ENCODE measurements at regions not wholly inside any gene's neighbourhood (a gene's known extent, or its start where the extent isn't known, plus 50 kb on each side); places are given as distances from the start of the nearest gene placed in this dataset.
"Not testable (repeated sequence)": the region's sequence is repeated elsewhere in the genome, so short reads cannot be mapped to it uniquely, and the experiment has no call there.

DNA sequence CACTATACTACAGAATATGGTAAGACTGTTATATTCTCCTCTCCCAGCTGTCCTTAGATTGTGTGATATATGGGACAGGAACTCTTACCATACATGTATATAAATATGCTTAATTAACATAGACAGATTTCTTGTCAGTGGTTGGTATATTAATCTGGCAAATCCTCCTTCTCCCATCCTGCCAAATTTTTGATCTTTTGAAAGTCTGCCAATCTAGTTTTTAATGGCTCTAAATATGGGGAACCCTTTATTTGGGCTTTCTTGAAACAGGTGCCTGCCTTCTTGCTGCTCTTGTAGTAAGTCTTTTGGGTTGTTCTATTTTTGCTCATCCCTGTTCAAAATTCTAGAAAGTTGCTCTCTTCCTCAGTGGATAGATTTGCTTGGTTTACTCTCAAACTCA is 63.5 kb downstream of the SPATA31D1 start:
- no peak for ATAC-seq
- Mint-ChIP-seq H3K36me3 (ENCODE audit: low read depth) (no peaks in the 10 kb centered on the region), H3K9me3 (ENCODE audit: insufficient read depth) (peaks cover 4% of the 10 kb centered on the region), H3K4me1 (ENCODE audit: low read depth) (no peaks in the 10 kb centered on the region), H3K27ac (no peak overlapping the region), H3K4me3 (no peak overlapping the region), H3K27me3 (ENCODE audit: low read depth) (no peaks in the 10 kb centered on the region)
- ChIA-PET POLR2A (no interaction called here), CTCF (no interaction called here)
- DNase-seq, result no peak

- H3K36me3 Mint-ChIP-seq (ENCODE audit: low read depth), result no peaks in the 10 kb centered on the region
Measured at GRCh38 chr9:82054264-82055015, 65.9 kb downstream of the SPATA31D1 start.

DNA sequence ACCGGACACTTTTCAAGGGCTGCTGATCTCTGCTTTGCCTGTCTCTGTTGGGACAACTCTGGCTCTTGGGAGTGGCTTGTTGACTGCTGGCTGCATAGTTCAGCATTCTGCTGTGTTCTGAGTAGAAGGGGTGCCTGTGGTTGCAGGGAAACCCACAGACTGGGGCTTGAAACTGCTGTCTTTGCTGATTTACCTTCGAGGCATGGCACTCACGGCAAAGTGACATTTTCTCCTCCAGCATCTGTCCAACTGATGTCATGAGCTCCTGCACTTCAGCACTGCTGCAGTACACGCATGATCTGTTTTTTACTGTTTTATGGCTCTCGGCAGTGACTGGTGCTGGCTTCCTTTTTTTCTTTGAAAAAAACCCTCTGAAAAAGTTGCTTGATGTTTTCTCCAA is 69.2 kb downstream of the SPATA31D1 start:
- ATAC-seq (no peak), DNase-seq (no peak)
- peaks cover 4% of the 10 kb centered on the region for H3K9me3 Mint-ChIP-seq (ENCODE audit: insufficient read depth)
- ChIA-PET CTCF (no interaction called here), POLR2A (no interaction called here)
- no peaks in the 10 kb centered on the region for H3K27me3 Mint-ChIP-seq (ENCODE audit: low read depth)
- H3K4me1 Mint-ChIP-seq (ENCODE audit: low read depth), result no peaks in the 10 kb centered on the region
- H3K36me3 Mint-ChIP-seq (ENCODE audit: low read depth), result no peaks in the 10 kb centered on the region
- no peak overlapping the region for H3K4me3 Mint-ChIP-seq
- no peak overlapping the region for H3K27ac Mint-ChIP-seq

More at GRCh38 chr9:82054264-82055015, 65.9 kb downstream of the SPATA31D1 start:
- Mint-ChIP-seq H3K27ac (no peak overlapping the region), H3K9me3 (ENCODE audit: insufficient read depth) (peaks cover 4% of the 10 kb centered on the region), H3K4me3 (no peak overlapping the region), H3K27me3 (ENCODE audit: low read depth) (no peaks in the 10 kb centered on the region), H3K4me1 (ENCODE audit: low read depth) (no peaks in the 10 kb centered on the region)
- DNase-seq (no peak), ATAC-seq (no peak)
- ChIA-PET POLR2A (no interaction called here), CTCF (no interaction called here)

GRCh38 chr9:82061801-82062200 is 73.2 kb downstream of the SPATA31D1 start:
- H3K4me1 Mint-ChIP-seq (ENCODE audit: low read depth); H3K36me3 Mint-ChIP-seq (ENCODE audit: low read depth); DNase-seq; POLR2A ChIA-PET; CTCF ChIA-PET; H3K27me3 Mint-ChIP-seq (ENCODE audit: low read depth); H3K4me3 Mint-ChIP-seq; ATAC-seq; H3K9me3 Mint-ChIP-seq (ENCODE audit: insufficient read depth); H3K27ac Mint-ChIP-seq: not testable (repeated sequence)

DNA sequence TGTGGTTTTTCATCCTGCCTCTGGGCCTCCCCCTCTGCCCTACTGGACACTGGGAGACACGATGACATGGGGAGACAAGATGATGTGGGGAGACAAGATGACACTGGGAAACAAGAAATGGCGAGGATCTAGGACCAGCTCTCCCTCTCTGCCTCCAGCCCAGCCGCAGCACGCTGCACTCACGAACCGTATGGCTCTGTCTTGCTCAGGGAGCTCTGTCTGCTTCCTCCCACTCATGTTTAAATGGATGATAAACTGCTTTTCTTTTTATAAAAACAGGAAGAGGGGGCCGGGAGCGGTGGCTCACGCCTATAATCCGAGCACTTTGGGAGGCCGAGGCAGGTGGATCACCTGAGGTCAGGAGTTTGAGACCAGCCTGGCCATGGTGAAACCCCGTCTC is 73.7 kb downstream of the SPATA31D1 start:
- no peaks in the 10 kb centered on the region for H3K9me3 Mint-ChIP-seq (ENCODE audit: insufficient read depth)
- DNase-seq (no peak), ATAC-seq (no peak)
- ChIA-PET POLR2A (no interaction called here), CTCF (no interaction called here)
- no peaks in the 10 kb centered on the region for H3K27me3 Mint-ChIP-seq (ENCODE audit: low read depth)
- no peak overlapping the region for H3K27ac Mint-ChIP-seq
- H3K4me1 Mint-ChIP-seq (ENCODE audit: low read depth), result no peaks in the 10 kb centered on the region
- no peaks in the 10 kb centered on the region for H3K36me3 Mint-ChIP-seq (ENCODE audit: low read depth)
- H3K4me3 Mint-ChIP-seq, result no peak overlapping the region

DNA sequence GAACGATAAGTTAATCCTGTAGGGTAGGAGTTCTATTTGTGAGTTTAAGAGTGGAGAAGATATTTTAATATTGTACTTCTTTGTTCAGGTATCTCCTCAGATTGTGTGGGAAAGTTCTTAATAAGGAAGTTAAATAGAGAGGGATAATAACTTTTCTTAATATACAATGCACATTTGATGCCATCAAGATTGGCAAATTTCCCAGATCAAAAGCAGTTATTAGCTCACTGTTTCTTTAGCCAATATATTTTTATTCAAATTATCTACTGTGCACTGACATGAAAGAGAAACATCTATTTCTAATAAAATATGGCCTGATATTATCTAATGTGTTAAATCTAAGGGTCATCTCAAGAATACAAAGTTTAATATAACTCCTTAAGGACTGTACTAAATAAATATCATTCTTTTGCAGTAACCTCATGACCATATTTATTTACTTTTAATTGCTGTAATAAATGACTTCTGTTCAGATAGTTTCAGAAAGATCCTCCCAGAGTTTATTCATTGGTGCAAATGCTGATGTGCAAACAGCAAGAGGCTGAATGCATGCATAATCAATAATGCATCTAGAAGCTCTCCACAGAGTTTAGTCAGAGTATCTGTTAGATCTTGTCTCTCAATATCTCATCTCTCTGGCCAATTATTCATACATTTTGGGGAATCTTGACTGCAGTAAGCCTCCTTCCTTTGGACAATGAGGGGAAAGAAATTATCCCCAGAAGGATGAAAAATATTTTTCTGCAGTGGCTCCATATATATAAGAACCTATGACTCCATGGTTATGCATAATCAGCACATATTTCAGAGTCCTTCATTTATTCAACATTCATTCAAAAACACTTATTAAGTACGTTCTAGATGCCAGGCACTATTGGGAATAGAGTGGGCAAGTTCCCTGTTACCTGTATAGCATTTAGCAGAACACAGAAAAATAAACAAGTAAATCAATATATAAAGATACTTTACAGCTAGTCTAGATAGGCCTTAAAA is 85.3 kb downstream of the SPATA31D1 start:
- no peak for DNase-seq
- no peak for ATAC-seq
- Mint-ChIP-seq H3K9me3 (ENCODE audit: insufficient read depth) (no peaks in the 10 kb centered on the region), H3K4me1 (ENCODE audit: low read depth) (no peaks in the 10 kb centered on the region), H3K27me3 (ENCODE audit: low read depth) (no peaks in the 10 kb centered on the region), H3K4me3 (no peak overlapping the region), H3K36me3 (ENCODE audit: low read depth) (no peaks in the 10 kb centered on the region), H3K27ac (no peak overlapping the region)
- ChIA-PET POLR2A (interaction anchor here (0.6 kb wide), 1 partner anchor 14 kb away, joined by 3 read pairs; no protein-coding TSS in a partner anchor), CTCF (no interaction called here)

- Mint-ChIP-seq H3K27ac (no peak overlapping the region), H3K36me3 (ENCODE audit: low read depth) (no peaks in the 10 kb centered on the region), H3K4me1 (ENCODE audit: low read depth) (no peaks in the 10 kb centered on the region), H3K27me3 (ENCODE audit: low read depth) (no peaks in the 10 kb centered on the region), H3K9me3 (ENCODE audit: insufficient read depth) (no peaks in the 10 kb centered on the region), H3K4me3 (no peak overlapping the region)
- DNase-seq (no peak), ATAC-seq (no peak)
- ChIA-PET CTCF (no interaction called here), POLR2A (no interaction called here)
Measured at GRCh38 chr9:82080265-82080664, 91.7 kb downstream of the SPATA31D1 start.

GRCh38 chr9:82081496-82081895 is 92.9 kb downstream of the SPATA31D1 start:
- Mint-ChIP-seq H3K36me3 (ENCODE audit: low read depth) (no peaks in the 10 kb centered on the region), H3K27me3 (ENCODE audit: low read depth) (no peaks in the 10 kb centered on the region), H3K4me3 (no peak overlapping the region), H3K27ac (no peak overlapping the region), H3K4me1 (ENCODE audit: low read depth) (no peaks in the 10 kb centered on the region), H3K9me3 (ENCODE audit: insufficient read depth) (no peaks in the 10 kb centered on the region)
- ChIA-PET CTCF (no interaction called here), POLR2A (no interaction called here)
- ATAC-seq (no peak), DNase-seq (no peak)

DNA sequence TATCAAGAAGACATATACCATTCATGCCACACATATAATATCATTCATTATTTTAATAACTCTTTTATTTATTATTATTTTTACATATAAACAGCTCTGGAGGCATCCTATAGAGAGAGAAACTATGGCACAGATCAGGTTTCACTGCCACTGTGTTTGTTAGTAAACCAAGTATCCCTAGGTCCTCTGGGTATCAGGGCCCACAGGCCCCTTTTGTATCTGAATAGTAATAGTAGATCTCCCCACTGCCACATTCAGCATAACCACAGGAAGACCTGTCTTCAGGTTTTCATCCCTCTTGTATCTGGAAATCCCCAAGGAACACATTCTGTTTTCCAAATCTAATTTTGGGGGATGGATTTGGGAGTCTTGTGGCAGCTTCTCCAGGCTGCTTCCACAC is 94.0 kb downstream of the SPATA31D1 start:
- Mint-ChIP-seq H3K36me3 (ENCODE audit: low read depth) (no peaks in the 10 kb centered on the region), H3K9me3 (ENCODE audit: insufficient read depth) (no peaks in the 10 kb centered on the region), H3K27ac (no peak overlapping the region), H3K27me3 (ENCODE audit: low read depth) (no peaks in the 10 kb centered on the region), H3K4me1 (ENCODE audit: low read depth) (no peaks in the 10 kb centered on the region), H3K4me3 (no peak overlapping the region)
- ChIA-PET POLR2A (no interaction called here), CTCF (no interaction called here)
- no peak for DNase-seq
- no peak for ATAC-seq

GRCh38 chr9:82088591-82088990 is 100.0 kb downstream of the SPATA31D1 start:
- Mint-ChIP-seq H3K4me3 (no peak overlapping the region), H3K9me3 (ENCODE audit: insufficient read depth) (peaks cover 3% of the 10 kb centered on the region), H3K4me1 (ENCODE audit: low read depth) (no peaks in the 10 kb centered on the region), H3K36me3 (ENCODE audit: low read depth) (no peaks in the 10 kb centered on the region), H3K27me3 (ENCODE audit: low read depth) (no peaks in the 10 kb centered on the region), H3K27ac (no peak overlapping the region)
- no peak for ATAC-seq
- POLR2A ChIA-PET, result interaction anchor here (0.7 kb wide), 1 partner anchor 15 kb away, joined by 3 read pairs; no protein-coding TSS in a partner anchor
- CTCF ChIA-PET, result no interaction called here
- DNase-seq, result no peak

DNA sequence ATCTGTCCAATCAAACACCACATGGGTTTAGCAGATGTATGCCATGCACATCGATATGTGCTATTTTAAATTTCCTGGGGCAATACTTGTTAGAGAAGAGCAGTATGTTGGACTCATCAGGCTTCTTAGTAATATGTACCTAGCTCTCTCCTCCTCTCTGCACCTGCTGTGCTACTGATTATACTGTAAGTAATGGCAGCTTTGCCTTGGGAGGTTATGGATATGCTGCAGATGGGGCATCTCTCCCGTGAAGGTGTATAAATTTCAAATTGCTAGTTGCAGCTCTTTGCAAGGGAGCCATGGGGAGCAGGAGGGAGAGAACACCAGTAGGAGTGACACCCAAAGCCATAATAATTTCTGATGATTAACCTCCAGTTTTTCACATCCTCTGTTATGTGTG is 101.5 kb downstream of the SPATA31D1 start:
- Mint-ChIP-seq H3K27me3 (ENCODE audit: low read depth) (no peaks in the 10 kb centered on the region), H3K36me3 (ENCODE audit: low read depth) (no peaks in the 10 kb centered on the region), H3K9me3 (ENCODE audit: insufficient read depth) (peaks cover 3% of the 10 kb centered on the region), H3K27ac (no peak overlapping the region), H3K4me1 (ENCODE audit: low read depth) (no peaks in the 10 kb centered on the region), H3K4me3 (no peak overlapping the region)
- ChIA-PET CTCF (interaction anchor here (0.5 kb wide), 1 partner anchor 28 kb away, joined by 3 read pairs; no protein-coding TSS in a partner anchor), POLR2A (no interaction called here)
- ATAC-seq (no peak), DNase-seq (no peak)

- ATAC-seq (no peak), DNase-seq (no peak)
- no peak overlapping the region for H3K4me3 Mint-ChIP-seq
- no peaks in the 10 kb centered on the region for H3K4me1 Mint-ChIP-seq (ENCODE audit: low read depth)
- ChIA-PET POLR2A (no interaction called here), CTCF (no interaction called here)
- H3K9me3 Mint-ChIP-seq (ENCODE audit: insufficient read depth), result peaks cover 3% of the 10 kb centered on the region
- H3K27me3 Mint-ChIP-seq (ENCODE audit: low read depth), result no peaks in the 10 kb centered on the region
- H3K27ac Mint-ChIP-seq, result no peak overlapping the region
- no peaks in the 10 kb centered on the region for H3K36me3 Mint-ChIP-seq (ENCODE audit: low read depth)
Measured at GRCh38 chr9:82091100-82091499, 102.5 kb downstream of the SPATA31D1 start.

Data from activated CD8-positive, alpha-beta T cell treated with anti-CD3 and anti-CD28 coated beads, Interleukin-2, amount 10 ng/mL, durations not matched to agents 7 days and 5 days (primary cell).